Stomach (tissue), 4 donors: ENCODE measurements at regions not wholly inside any gene's neighbourhood (a gene's known extent, or its start where the extent isn't known, plus 50 kb on each side); places are given as distances from the start of the nearest gene placed in this dataset.

Experiments used
- EP300 ChIP-seq: sonication (generic); formaldehyde crosslinking; IDR thresholded peaks from one replicate; pipeline ENCODE4 v1.6.1; 2017; ENCODE audit warnings: antibody characterized with exemption
- POLR2A ChIP-seq, 4 donors: fragments of 450-650 bp; IDR thresholded peaks; one replicate each; pipeline ENCODE4 v1.6.1; 2016; ENCODE audit warnings: antibody characterized with exemption in 4 of 4, control low read depth in 2 of 4, mild to moderate bottlenecking in 1 of 4, moderate library complexity in 1 of 4
- POLR2AphosphoS5 ChIP-seq, 3 donors: sonication (generic); formaldehyde crosslinking; IDR thresholded peaks; one replicate each; pipeline ENCODE4 v1.6.1; 2016; ENCODE audit warnings: antibody characterized with exemption in 3 of 3
- TF ChIP-seq, protein P1 (sequence below), 7 experiments: fragments of 450-650 bp in 4 of 7; fragments of 200-600 bp in 3 of 7; sonication (generic) in 3 of 7; IDR thresholded peaks; one replicate each; pipeline ENCODE4 v1.5.1; 2016 to 2019; ENCODE audit warnings: antibody characterized with exemption in 7 of 7, control low read depth in 2 of 7, mild to moderate bottlenecking in 1 of 7

DNA sequence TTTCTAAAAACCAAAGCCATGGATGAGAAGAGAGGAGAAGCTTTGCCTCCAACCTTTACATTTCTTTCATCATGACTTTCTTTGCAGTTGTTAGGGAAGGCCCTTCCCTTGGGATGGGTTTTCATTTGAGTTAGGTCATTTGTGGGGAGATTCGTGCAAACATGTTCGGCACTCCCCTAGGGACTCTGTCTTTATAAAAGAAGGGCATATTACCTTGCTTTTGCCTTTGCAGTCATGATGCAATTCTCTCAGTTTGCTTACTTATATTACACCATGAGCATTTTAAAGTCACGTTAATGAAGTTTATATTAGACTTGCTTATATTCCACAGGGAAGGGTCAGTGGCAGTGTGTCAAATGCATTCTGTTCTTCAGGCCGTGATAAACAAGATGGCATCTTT lies 289.3 kb upstream of the WWC1 start:
- TF ChIP-seq, protein P1, sequence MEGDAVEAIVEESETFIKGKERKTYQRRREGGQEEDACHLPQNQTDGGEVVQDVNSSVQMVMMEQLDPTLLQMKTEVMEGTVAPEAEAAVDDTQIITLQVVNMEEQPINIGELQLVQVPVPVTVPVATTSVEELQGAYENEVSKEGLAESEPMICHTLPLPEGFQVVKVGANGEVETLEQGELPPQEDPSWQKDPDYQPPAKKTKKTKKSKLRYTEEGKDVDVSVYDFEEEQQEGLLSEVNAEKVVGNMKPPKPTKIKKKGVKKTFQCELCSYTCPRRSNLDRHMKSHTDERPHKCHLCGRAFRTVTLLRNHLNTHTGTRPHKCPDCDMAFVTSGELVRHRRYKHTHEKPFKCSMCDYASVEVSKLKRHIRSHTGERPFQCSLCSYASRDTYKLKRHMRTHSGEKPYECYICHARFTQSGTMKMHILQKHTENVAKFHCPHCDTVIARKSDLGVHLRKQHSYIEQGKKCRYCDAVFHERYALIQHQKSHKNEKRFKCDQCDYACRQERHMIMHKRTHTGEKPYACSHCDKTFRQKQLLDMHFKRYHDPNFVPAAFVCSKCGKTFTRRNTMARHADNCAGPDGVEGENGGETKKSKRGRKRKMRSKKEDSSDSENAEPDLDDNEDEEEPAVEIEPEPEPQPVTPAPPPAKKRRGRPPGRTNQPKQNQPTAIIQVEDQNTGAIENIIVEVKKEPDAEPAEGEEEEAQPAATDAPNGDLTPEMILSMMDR (IDR thresholded peaks at IDR 0.05), result no peak
- TF ChIP-seq EP300, result no peak
- TF ChIP-seq POLR2A (IDR thresholded peaks at IDR 0.05), result no peak
- no peak for TF ChIP-seq POLR2AphosphoS5 (IDR thresholded peaks at IDR 0.05)
